ENCODE measurements at regions not wholly inside any gene's neighbourhood (a gene's known extent, or its start where the extent isn't known, plus 50 kb on each side); places are given as distances from the start of the nearest gene placed in this dataset.

GRCh38 chr4:43452948-43453347 lies 560.4 kb downstream of the GRXCR1 start:
- no peak for FAIRE-seq
- no peak overlapping the region for H2AFZ ChIP-seq (ENCODE audit: control insufficient read depth, low read depth, low read length)

More at GRCh38 chr4:43452948-43453347, 560.4 kb downstream of the GRXCR1 start:
- ATAC-seq (no peak), DNase-seq (ENCODE audit: low read depth, low spot score) (no peak)
- Histone ChIP-seq H3K9me3 (replicated peaks; ENCODE audit: control insufficient read depth, insufficient read depth, low read length) (no peaks in the 10 kb centered on the region), H3K4me1 (ENCODE audit: control insufficient read depth, insufficient read depth, low read length) (no peaks in the 10 kb centered on the region), H4K20me1 (ENCODE audit: control insufficient read depth, insufficient read depth) (no peaks in the 10 kb centered on the region), H3K4me3 (no peak overlapping the region), H3K36me3 (ENCODE audit: control insufficient read depth in 2 of 2, insufficient read depth in 2 of 2, low read length in 1 of 2) (no peaks in the 10 kb centered on the region), H3K79me2 (ENCODE audit: control insufficient read depth, insufficient read depth, low read length) (no peaks in the 10 kb centered on the region), H3K9ac (ENCODE audit: control insufficient read depth, insufficient read depth, low read length) (no peak overlapping the region), H3K27me3 (replicated peaks in 1 of 2; ENCODE audit: control insufficient read depth in 2 of 2, insufficient read depth in 2 of 2, low read length in 1 of 2) (no peaks in the 10 kb centered on the region), H3K4me2 (ENCODE audit: control insufficient read depth, insufficient read depth) (no peak overlapping the region), H3K27ac (ENCODE audit: control insufficient read depth, insufficient read depth) (no peak overlapping the region)
- intact Hi-C loops (cut with micrococcal nuclease; ENCODE audit: unreplicated experiment) (no loop called here), in situ Hi-C loops (cut with MboI) (no loop called here)
- no TSS peak for BruUV-seq (replicated peaks)
- SMC1A ChIA-PET (ENCODE audit: uncharacterized antibody, unreplicated experiment) = no interaction called here
- no peak for TF ChIP-seq BMI1 (IDR thresholded peaks at IDR 0.05; ENCODE audit: borderline replicate concordance)
- TF ChIP-seq ESRRA (IDR thresholded peaks at IDR 0.05; ENCODE audit: low read length) = no peak
- TF ChIP-seq KAT2A (conservative IDR thresholded peaks at IDR 0.05; ENCODE audit: control insufficient read depth, low read depth, low read length) = no peak
- no peak for TF ChIP-seq POLR2AphosphoS2 (IDR thresholded peaks at IDR 0.05; ENCODE audit: low read depth, low read length)
- TF ChIP-seq HCFC1 (IDR thresholded peaks at IDR 0.05; ENCODE audit: low read length) = no peak
- no peak for TF ChIP-seq CHD1 (IDR thresholded peaks at IDR 0.05; ENCODE audit: low read depth, low read length)
- no peak for TF ChIP-seq NFYB (IDR thresholded peaks at IDR 0.05; ENCODE audit: insufficient read depth, low read depth, low read length)
- TF ChIP-seq SPI1 (IDR thresholded peaks at IDR 0.05; ENCODE audit: borderline replicate concordance, insufficient read depth, low read depth, low read length) = no peak
- TF ChIP-seq SIN3A (IDR thresholded peaks at IDR 0.05; ENCODE audit: low read depth, low read length) = no peak
- TF ChIP-seq CBX3 (IDR thresholded peaks at IDR 0.05; ENCODE audit: borderline replicate concordance, low read depth) = no peak
- no peak for TF ChIP-seq JUNB (IDR thresholded peaks at IDR 0.05)
- no peak for TF ChIP-seq STAT3 (IDR thresholded peaks at IDR 0.05; ENCODE audit: low read depth, low read length)
- no peak for TF ChIP-seq ZNF622 (IDR thresholded peaks at IDR 0.05)
- no peak for TF ChIP-seq PAX5 (IDR thresholded peaks at IDR 0.05; ENCODE audit: borderline replicate concordance, low read depth, low read length)
- TF ChIP-seq ZNF592 (IDR thresholded peaks at IDR 0.05) = no peak
- no peak for TF ChIP-seq NR2F1 (conservative IDR thresholded peaks at IDR 0.05)
- TF ChIP-seq USF1 (IDR thresholded peaks at IDR 0.05; ENCODE audit: borderline replicate concordance, extremely low read length, insufficient read depth, low read depth, low read length) = no peak
- no peak for TF ChIP-seq EGR1 (IDR thresholded peaks at IDR 0.05; ENCODE audit: borderline replicate concordance in 1 of 2, low read depth in 2 of 2, low read length in 2 of 2)
- no peak for TF ChIP-seq CBFB (IDR thresholded peaks at IDR 0.05; ENCODE audit: low read depth)
- POLR2A ChIA-PET = no interaction called here
- RAD21 ChIA-PET (ENCODE audit: unreplicated experiment) = no interaction called here
- CTCF ChIA-PET = no interaction called here

Measured in GM12878 (cell line).